ENCODE measurements at regions not wholly inside any gene's neighbourhood (a gene's known extent, or its start where the extent isn't known, plus 50 kb on each side); places are given as distances from the start of the nearest gene placed in this dataset.

GRCh38 chr7:119664601-119665000 lies 608.4 kb upstream of the KCND2 start:
- FAIRE-seq: no peak
- 86% methylated on average over 1 of the region's 1 CpG for WGBS (ENCODE audit: insufficient coverage, insufficient replicate concordance, low lambda C conversion rate, missing lambda C conversion rate)
- no peaks in the 10 kb centered on the region for H3K9me3 ChIP-seq (replicated peaks; ENCODE audit: control insufficient read depth, insufficient read depth, low read length)
- ChIA-PET CTCF (no interaction called here), POLR2A (no interaction called here), SMC1A (ENCODE audit: uncharacterized antibody, unreplicated experiment) (no interaction called here), RAD21 (ENCODE audit: unreplicated experiment) (no interaction called here)
- no peaks in the 10 kb centered on the region for H3K27me3 ChIP-seq (replicated peaks in 1 of 2; ENCODE audit: control insufficient read depth in 2 of 2, insufficient read depth in 2 of 2, low read length in 1 of 2)
- no peak overlapping the region for H3K27ac ChIP-seq (ENCODE audit: control insufficient read depth, insufficient read depth)
- no peak for ATAC-seq
- H3K4me3 ChIP-seq: no peak overlapping the region
- intact Hi-C loops (cut with micrococcal nuclease; ENCODE audit: unreplicated experiment): no loop called here
- H3K9ac ChIP-seq (ENCODE audit: control insufficient read depth, insufficient read depth, low read length): no peak overlapping the region
- H3K79me2 ChIP-seq (ENCODE audit: control insufficient read depth, insufficient read depth, low read length): no peaks in the 10 kb centered on the region
- H3K4me1 ChIP-seq (ENCODE audit: control insufficient read depth, insufficient read depth, low read length): no peaks in the 10 kb centered on the region
- no peak for DNase-seq (ENCODE audit: low read depth, low spot score)
- no peaks in the 10 kb centered on the region for H3K36me3 ChIP-seq (ENCODE audit: control insufficient read depth in 2 of 2, insufficient read depth in 2 of 2, low read length in 1 of 2)
- H2AFZ ChIP-seq (ENCODE audit: control insufficient read depth, low read depth, low read length): no peak overlapping the region
- in situ Hi-C loops (cut with MboI): no loop called here
- no peak overlapping the region for H3K4me2 ChIP-seq (ENCODE audit: control insufficient read depth, insufficient read depth)
- no peaks in the 10 kb centered on the region for H4K20me1 ChIP-seq (ENCODE audit: control insufficient read depth, insufficient read depth)
- no TSS peak for BruUV-seq (replicated peaks)
- TF ChIP-seq MTA3 (IDR thresholded peaks at IDR 0.05; ENCODE audit: borderline replicate concordance, low read length) (no peak), ESRRA (IDR thresholded peaks at IDR 0.05; ENCODE audit: low read length) (no peak), SREBF2 (IDR thresholded peaks at IDR 0.05; ENCODE audit: low read length) (no peak), FOXK2 (IDR thresholded peaks at IDR 0.05) (no peak), MYB (IDR thresholded peaks at IDR 0.05; ENCODE audit: borderline replicate concordance, low read depth, low read length) (no peak), ZBTB4 (CRISPR knock-in tag; IDR thresholded peaks at IDR 0.05) (no peak), DPF2 (IDR thresholded peaks at IDR 0.05) (no peak), TBL1XR1 (IDR thresholded peaks at IDR 0.05; ENCODE audit: low read depth, low read length) (no peak), ZBTB11 (CRISPR knock-in tag; IDR thresholded peaks at IDR 0.05) (no peak), RBBP5 (conservative IDR thresholded peaks at IDR 0.05) (no peak), CTCF (IDR thresholded peaks at IDR 0.05 in 2 of 3, conservative IDR thresholded peaks at IDR 0.05 in 1 of 3; ENCODE audit: control insufficient read depth in 2 of 3, extremely low read depth in 1 of 3, insufficient read depth in 1 of 3, low read depth in 3 of 3, low read length in 3 of 3) (no peak), JUNB (IDR thresholded peaks at IDR 0.05) (no peak), IKZF1 (conservative IDR thresholded peaks at IDR 0.05) (no peak), ZNF622 (IDR thresholded peaks at IDR 0.05) (no peak), HSF1 (IDR thresholded peaks at IDR 0.05; ENCODE audit: low read depth, low read length) (no peak), RELA (IDR thresholded peaks at IDR 0.05; ENCODE audit: borderline replicate concordance, partially characterized antibody) (no peak)
